RCC 7860 (cell line): ENCODE measurements at regions not wholly inside any gene's neighbourhood (a gene's known extent, or its start where the extent isn't known, plus 50 kb on each side); places are given as distances from the start of the nearest gene placed in this dataset.

Experiments
- DNase-seq: peaks from one replicate; pipeline ENCODE4 v3.0.0-alpha.2; 2015; ENCODE audit warnings: low spot score
- FAIRE-seq: peaks from 2 replicates; lab custom pipeline; 2012; peaks lifted over from hg19 to GRCh38; lab: Jason Lieb, UNC

DNA sequence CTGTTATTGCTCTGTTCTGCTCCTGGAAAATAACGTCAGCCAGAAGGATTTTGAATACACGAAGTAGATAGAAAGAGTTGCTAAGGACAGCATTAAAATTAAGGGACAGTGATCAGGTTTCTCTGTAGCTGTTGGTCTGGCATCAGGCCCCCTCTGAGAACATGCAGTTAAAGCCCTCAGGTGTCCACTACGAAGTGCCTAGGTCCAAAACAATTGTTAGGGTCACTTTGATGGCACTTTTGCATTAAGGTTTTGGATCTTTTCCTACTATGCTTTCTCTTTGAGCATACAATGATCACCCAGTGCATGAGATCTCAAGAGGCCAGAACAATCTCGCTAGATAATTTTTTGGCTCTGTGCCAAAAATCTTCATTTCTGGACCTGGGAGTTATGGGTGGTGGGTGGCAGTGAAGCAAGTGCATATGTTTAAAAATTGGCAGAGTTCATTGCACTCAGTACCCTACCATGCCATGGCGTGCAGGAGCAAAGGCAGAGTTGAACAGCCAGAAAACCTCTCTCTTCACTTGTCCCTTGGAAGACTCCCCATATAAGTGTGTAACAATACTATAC, 797.6 kb downstream of the ROBO2 start:
- FAIRE-seq, result no peak
- DNase-seq, result no peak

DNA sequence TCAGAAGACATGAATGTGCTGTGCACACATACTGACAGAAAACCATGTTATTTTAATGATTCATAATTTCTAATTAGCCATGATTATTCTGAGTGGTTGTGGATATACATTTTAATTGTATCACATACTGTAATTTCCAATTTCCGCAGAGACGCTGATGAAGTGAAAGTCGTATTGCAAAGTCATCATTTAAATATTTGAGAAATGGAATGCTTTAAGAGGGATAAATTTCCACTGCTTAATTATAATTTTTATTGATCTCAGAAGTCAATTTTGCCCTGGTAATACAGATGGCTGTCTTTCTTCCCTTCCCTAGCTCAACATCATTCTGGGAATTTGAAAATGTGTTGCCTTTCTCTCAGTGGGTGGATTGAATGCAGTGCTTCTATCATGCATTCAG, 819.3 kb downstream of the ROBO2 start:
- DNase-seq (no peak), FAIRE-seq (no peak)

DNA sequence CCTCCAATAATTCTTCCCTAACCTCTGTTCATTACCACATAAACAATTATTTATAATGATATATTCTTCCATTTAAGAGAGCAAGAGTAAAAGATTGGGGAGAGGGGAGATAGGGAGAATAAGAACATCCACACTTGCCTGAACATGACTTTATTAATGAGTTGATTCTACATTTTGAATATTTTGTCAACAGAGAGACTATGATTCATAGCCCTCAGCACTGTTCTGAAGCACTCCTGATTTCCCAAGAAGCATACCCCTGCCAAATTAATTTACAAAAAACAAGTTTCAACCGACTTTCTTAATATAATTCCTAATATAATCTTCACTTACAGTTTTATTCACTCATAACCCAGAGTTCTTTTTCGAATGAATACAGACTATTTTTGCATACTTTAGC, 828.8 kb downstream of the ROBO2 start:
- DNase-seq (no peak), FAIRE-seq (no peak)

DNA sequence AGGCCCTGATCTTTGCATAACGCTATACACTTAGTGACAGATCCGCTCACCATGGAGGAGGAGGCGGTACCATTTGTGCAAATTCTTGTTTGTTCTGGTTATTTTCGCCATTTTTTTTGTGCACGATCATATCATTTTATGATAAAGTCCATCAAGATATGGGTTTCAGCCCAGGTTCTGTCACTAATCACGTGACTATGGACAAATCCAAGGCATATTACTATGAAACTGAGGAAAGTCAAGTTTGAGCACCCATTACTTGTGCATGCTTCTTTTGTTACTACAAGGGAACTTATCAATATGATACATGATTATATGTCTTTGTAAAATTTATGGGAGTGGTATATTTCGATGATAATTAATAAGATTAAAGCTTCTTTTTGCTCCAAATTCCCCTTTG, 829.5 kb downstream of the ROBO2 start:
- DNase-seq (no peak), FAIRE-seq (no peak)

DNA sequence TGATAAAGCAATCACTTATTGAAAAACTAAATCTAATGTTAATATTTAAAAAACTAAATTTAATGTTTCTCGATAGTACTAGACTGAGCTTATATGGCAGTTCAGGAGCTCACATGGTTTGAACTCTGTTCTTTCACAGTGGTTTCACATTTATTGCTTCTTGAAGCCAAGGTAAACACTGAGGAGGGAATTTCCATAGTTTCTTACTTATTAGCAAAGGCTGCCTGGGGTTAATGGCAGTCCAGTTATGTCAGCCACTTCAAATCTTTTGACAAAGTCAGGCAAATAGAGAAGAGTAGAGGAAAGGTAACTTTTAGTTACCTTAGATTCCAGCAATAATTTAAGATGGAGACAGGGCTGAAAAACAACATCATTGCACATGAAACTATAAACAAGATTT, 831.5 kb downstream of the ROBO2 start:
- FAIRE-seq, result no peak
- no peak for DNase-seq

DNA sequence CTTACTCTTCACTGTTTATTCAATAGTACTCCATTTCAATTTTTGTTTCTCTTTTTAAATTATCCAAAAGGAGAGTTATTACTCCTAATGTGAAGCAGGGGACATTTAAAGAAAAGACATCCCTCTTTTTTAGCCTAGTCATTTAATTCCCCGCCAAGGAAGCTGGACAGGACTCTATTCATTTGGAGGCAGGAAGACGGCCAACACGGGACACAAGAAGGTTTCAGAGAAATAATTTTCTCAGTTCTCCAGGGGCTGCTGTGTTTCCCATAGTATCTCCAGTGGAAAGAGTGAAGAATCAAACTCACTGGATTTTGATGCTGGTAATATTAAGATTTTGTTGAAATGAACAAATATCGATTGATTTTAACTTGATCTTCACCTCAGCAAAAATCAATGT, 833.7 kb downstream of the ROBO2 start:
- DNase-seq (no peak), FAIRE-seq (no peak)

DNA sequence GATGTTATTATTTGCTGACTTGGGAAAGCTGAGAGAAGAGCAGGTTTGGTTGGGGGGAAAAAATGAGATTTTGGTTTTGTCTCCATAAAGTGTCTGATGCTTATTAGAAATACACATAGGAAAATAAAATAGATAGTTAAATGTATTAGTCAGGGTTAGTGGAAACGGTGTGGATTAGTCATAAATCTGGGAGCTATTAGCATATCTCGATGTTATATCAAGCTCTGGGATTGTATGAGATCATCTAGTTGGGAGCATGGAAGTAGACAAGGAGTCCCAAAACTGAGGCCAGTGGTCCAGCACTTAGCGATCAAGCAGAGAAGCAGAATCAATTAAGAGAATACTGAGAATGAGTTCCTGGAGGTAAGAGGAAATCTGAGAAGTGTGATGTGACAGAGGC, 845.5 kb downstream of the ROBO2 start:
- FAIRE-seq (no peak), DNase-seq (no peak)

DNA sequence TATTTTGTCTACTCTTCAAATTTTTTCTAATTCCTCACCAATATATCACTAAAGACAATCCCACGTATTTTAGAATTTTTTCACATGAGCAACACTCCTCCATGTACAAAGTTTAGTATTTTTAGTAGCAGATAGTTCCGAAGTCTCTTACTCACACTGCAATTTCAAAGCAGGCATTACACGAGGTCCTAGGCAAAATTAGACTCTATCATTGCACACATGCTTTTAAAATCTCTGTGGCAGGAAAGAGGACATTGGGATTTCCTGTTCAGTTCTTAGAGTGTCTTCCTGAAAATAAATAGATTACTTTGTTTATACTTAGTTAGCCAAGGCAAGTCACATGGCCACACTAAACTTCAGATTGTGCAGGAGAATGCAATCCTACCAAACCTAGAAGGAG, 847.7 kb downstream of the ROBO2 start:
- FAIRE-seq (no peak), DNase-seq (no peak)

DNA sequence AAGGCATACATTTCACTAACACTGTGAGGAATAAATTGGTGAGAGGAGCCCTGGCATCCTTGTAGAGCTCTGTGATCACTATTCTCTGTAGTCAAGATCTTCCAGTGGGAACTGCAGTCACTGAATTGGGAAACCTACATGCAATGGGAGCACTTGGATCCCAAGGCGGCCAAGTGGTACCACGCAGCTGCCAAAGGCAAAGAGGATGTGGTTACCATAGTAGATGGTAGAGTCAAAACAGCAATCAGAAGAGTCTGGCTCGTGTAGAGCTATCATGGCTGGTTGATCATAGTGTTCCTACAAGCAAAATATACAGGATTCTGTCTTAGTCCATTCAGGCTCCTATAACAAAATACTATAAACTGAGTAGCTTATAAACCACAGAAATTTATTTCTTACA, 849.7 kb downstream of the ROBO2 start:
- DNase-seq, result no peak
- FAIRE-seq, result no peak

DNA sequence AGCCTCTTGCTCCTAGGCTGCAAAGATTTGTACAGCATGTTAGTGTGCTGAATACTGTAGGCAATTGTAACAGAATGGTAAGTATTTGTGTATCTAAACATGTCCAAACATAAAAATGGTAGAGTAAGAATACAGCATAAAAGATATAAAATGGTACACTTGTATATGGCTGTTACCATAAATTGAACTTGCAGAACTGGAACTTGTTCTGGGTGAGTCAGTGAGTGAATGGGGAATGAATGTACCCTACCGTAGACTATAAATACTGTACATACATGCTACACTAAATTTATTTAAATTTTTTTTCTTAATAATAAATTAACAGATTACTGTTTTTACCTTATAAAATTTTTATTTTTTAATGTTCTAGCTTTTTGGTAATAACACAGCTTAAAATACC, 858.7 kb downstream of the ROBO2 start:
- FAIRE-seq (no peak), DNase-seq (no peak)

DNA sequence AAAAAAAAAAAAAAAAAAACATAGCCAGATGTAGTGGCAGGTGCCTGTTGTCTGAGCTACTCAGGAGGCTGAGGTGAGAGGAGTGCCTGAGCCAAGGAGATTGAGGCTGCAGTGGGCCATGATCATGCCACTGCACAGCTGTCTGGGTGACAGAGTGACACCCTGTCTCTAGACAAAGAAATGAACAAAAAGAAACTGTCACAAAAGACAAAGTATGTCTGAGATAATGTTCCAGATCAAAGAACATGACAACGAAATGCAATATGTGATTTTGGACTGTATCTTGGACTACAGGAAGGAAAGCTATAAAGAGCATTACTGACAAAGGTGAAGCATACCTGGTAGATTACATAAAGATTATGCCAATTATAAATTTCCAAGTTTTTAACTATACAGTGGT, 862.8 kb downstream of the ROBO2 start:
- DNase-seq (no peak), FAIRE-seq (no peak)

DNA sequence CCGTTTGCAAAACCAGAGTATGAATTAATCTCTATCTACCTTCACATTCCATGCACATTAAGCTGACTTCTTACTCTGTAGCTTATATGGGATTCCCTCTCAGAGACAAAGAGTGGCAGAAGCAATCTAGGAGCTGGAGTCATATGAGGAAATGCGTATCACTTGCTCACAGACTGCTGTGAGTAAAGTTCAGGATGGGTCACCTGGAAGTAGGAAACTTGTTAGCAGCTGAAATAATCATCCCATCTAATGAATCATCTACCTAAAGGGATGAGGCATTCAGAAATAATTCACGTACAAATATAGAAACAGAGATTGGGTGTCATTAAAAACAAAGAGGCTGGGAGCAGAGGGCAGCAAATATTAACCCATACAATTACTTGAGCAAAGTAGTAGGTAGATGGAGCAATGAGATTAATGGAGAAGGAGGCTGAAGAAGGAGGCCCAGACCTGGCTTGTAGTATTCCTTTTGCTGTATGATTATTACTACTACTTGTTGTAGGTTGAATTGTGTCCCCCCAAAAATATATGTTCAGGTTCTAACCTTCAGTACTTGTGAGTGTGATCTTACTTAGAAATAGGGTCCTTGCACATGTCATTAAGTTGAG, 866.3 kb downstream of the ROBO2 start:
- FAIRE-seq (peak; percentile 73), DNase-seq (peak; percentile 75)

DNA sequence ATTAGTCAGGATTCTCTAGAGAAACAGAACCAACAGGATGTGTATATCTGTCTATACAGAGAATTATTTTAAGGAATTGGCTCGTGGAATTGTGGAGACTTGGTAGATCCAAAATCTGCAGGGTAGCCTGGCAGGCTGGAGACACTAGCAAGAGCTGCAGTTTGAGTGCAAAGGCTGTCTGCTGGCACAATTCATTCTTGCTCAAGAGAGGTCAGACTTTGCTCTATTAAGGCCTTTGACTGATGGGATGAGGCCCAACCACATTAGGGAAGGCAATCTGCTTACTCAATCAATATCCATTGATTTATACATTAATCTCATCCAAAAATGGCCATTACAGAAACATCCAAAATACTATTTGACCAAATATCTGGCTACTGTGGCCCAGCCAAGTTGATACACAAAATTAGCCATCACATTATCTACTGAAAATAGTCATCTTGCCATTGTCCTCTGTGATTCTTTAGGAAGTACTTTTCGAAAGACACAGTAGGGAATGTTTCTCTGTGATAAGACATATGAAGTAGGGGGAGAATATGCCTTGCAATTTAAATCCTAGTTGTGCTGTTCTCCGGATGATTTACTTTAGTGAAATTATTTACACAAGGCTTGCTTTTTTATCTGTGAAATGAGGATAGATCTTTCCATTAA, 873.8 kb downstream of the ROBO2 start:
- FAIRE-seq (no peak), DNase-seq (no peak)

DNA sequence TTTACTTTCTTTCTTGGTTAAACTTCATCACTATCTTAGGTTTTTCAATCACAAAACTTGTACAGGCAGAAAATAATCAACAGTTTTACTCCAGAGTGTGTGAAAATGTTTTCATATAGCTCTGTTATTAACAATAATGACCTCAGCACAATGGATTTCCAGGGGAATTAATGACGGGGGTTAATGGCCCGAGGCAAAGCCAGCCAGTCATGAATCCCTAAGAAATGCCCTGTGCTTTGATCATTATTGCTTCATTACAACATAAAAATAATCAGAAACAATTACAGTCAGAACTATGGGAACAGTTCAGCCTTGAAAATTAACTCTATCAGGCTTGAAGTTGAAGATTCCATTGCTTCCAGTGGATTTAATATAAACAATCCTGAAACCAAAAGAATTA, 875.4 kb downstream of the ROBO2 start:
- FAIRE-seq (no peak), DNase-seq (no peak)

DNA sequence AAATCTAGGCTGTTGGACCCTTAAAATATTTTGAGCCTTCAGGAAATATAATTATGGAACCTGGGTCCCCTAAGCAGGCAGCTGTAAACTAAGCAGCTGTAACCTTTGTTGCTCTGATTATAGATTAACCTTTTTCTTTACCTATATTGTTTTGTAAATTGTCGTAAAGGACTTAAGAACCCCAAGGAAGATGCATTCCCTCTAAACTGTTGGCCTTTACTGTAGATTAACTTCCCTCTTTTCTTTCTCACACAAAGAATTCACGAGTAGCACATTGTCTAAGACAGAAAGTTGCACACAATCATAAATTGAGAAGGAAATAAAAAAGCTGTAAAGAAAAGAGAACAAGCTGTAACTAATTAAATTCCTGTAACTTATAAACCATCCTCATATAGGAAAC, 877.3 kb downstream of the ROBO2 start:
- DNase-seq (no peak), FAIRE-seq (no peak)

DNA sequence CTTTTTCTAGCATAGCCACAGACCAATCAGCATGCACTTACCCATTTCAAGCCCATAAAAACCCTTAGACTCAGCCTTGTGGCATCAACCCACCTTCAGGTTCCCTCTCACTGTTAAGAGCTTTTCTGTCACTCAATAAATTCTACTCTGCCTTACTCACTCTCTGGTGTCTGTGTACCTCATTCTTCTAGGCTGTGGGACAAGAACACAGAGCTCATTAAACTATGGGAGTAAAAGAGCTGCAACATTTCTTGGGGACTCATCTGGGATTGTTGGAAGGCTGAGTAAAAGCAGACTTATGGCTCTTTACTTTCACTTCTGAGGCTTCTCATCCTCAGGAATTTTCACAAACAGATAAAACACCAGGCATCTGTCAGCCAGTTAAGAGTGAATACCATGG, 879.3 kb downstream of the ROBO2 start:
- FAIRE-seq (no peak), DNase-seq (no peak)

DNA sequence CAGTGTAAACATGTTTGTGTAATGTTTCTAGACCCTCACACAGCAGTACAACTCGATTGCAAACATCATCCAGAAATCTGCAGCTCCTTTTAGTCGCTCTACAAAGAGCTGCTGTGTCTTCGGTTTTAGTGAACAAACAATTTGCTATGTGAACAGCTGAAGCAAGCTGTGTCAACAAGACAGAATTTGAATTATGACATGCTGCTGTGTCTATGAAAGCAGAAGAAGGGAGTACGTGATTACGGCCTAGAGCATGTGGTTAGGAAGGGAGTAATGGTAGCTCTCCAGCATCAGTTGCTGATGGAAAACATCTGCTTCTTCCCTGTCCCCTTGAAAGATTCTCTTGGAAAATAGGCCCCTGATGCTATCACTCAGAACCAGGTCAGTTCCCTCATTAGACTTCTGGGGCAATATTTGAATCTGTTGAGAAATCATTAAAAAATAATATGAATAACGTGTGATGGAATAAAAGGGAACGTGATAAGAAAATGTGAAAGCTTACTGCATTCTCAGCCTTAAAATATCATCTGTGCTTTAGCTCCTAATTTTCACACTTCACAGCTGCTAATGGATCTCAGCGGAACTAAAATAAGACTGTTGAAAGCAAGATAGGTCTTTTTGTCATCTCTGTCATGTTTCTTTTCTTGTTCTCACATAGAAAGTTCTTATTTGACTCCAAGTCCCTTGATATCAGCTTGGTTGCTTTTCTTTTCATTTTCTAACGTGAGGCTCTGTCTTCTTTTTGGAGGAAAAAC, 891.5 kb downstream of the ROBO2 start:
- no peak for DNase-seq

DNA sequence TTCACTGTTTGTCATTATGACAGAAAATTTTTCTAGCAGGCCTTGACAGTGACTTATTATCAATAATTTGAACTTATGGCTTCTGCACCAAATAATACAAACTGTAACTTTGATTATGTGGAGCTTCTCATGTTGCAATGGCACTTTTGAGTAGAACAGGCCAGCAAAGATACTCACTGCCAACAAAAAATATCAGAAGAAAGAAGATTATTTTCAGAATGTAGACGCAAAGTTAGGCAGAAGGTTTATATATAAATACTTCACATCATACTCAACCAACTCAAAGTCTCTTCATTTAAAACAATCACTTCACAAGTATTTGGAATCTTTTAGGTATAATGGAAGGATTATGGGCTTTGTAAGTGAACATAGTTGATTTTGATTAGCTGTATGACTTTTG, 893.0 kb downstream of the ROBO2 start:
- DNase-seq, result no peak
- no peak for FAIRE-seq

More for the DNA sequence above, 891.5 kb downstream of the ROBO2 start:
- FAIRE-seq, result no peak

DNA sequence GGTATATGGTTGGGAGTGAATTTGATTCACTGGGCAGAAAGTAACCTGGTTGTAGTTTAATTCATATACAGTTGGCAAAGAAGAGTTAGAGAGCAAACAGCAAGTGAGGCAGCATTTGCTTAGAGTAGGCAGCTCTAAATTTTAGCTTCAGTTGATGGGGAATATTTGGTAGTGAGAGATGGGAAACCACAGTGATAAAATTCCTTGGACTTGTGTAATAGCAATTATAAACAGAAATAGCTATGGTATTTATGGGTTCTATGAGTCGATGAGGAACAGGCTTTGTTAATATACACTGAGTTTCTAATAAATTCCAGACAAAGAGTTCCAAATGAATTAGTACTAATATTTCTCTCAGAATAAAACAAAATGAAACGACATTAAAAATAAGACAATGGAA, 894.0 kb downstream of the ROBO2 start:
- FAIRE-seq (no peak), DNase-seq (no peak)

DNA sequence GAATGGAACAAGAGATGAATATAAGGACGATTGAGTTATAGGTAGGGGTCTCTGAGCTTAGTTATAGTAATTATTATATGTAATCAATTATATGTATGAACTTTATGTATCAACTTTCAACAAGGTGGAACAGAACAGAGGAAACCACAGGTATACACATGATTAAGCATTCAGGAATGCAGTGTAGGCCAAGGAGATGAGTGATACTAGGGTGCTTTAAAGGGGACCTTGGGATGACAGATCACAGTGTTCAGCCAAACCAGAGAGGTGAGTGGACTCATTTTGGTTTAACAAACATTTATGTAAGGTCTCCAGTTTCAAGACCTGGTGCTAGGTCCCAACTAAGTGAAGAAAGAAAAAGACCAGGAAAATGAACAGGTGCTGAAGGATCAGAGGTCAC, 895.5 kb downstream of the ROBO2 start:
- FAIRE-seq (no peak), DNase-seq (no peak)

DNA sequence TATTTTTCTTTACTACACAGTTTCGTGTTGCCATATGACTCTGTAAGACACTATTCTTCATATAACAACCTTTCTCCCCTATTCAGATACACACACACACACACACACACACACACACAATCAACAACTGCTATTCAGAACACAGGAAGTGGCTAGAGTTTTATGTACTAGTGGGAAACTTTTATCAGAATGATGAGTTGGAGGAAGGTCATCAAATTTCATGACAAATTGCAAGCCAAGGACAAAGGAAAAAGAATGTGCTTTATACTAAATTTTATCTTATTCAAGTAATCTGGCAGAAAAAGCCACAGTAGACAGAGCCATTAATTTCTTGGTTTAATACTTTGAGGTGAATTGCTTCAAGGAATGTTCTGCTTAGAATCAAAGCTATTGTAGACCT, 899.8 kb downstream of the ROBO2 start:
- no peak for FAIRE-seq
- no peak for DNase-seq

DNA sequence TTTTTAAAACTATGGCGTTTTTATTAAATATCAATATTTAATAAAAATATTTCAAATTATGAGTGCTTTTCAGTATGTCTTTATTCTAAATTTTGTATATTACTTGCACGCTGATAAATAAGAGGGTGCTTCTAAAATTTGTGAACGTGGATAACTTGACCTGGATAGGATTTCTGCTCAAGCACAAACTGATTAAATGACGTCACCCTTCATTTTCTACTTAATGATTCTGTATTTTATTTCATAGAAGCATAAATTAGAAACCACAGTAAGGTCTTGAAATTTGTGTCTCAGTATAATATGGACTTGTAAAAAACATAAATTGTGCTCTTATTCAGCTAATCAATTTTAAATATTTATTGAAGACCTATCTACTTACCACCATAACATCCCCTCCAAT, 903.7 kb downstream of the ROBO2 start:
- no peak for DNase-seq
- FAIRE-seq, result no peak
